ENCODE measurements at regions not wholly inside any gene's neighbourhood (a gene's known extent, or its start where the extent isn't known, plus 50 kb on each side); places are given as distances from the start of the nearest gene placed in this dataset.

DNA sequence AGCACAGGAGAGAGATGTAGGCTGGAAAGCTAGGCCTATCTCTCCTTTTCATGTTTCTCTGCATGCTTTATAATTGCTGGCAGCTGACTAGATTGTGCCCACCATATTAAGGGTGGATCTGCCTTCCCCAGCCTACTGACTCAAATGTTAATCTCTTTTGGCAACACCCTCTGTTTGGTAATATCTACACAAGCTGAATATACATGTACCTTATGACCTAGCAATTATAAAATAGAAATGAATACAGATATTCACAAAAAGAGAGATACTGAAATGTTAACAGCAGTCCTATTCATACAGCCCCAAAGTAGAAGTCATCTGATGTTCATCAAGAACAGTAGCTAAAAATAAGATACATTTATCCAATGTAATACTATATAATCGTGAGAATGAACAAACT is 429.6 kb downstream of the EPM2A start:
- DNase-seq (ENCODE audit: low spot score) (no peak), ATAC-seq (no peak)
- Histone ChIP-seq H3K79me2 (replicated peaks; ENCODE audit: insufficient read depth) (no peaks in the 10 kb centered on the region), H3K27ac (ENCODE audit: low read depth) (no peak overlapping the region), H3K4me1 (ENCODE audit: insufficient read depth) (no peaks in the 10 kb centered on the region), H4K20me1 (replicated peaks; ENCODE audit: insufficient read depth) (no peaks in the 10 kb centered on the region), H3K4me2 (no peak overlapping the region), H3K4me3 (no peak overlapping the region), H3K36me3 (ENCODE audit: insufficient read depth) (no peaks in the 10 kb centered on the region; the same call in 1 of the 2 replicates), H3K9me2 (ENCODE audit: insufficient read depth) (no peaks in the 10 kb centered on the region), H3F3A (replicated peaks; ENCODE audit: low read depth) (no peaks in the 10 kb centered on the region), H3K27me3 (ENCODE audit: insufficient read depth) (no peaks in the 10 kb centered on the region), H2AFZ (no peak overlapping the region)
- Mint-ChIP-seq H3K4me1 (no peaks in the 10 kb centered on the region), H3K4me3 (no peak overlapping the region), H3K27ac (no peak overlapping the region), H3K27me3 (ENCODE audit: insufficient read depth, low read depth, poor library complexity) (no peaks in the 10 kb centered on the region), H3K9me3 (no peaks in the 10 kb centered on the region), H3K36me3 (ENCODE audit: low read depth) (no peaks in the 10 kb centered on the region)
- TF ChIP-seq CREB1 (CRISPR knock-in tag; IDR thresholded peaks at IDR 0.05; ENCODE audit: low read depth) = no peak
- no peak for TF ChIP-seq ZNF114 (CRISPR knock-in tag; IDR thresholded peaks at IDR 0.05)
- no peak for TF ChIP-seq STAT1 (IDR thresholded peaks at IDR 0.05; ENCODE audit: unreplicated experiment)
- TF ChIP-seq EZH2phosphoT487 (IDR thresholded peaks at IDR 0.05; ENCODE audit: unreplicated experiment) = no peak
- TF ChIP-seq REST (IDR thresholded peaks at IDR 0.05; ENCODE audit: unreplicated experiment) = no peak
- TF ChIP-seq JUNB (IDR thresholded peaks at IDR 0.05; ENCODE audit: unreplicated experiment) = no peak
- no peak for TF ChIP-seq ZNF331 (CRISPR knock-in tag; IDR thresholded peaks at IDR 0.05; ENCODE audit: low read depth)
- no peak for TF ChIP-seq ETS1 (IDR thresholded peaks at IDR 0.05)
- no peak for TF ChIP-seq NANOG (IDR thresholded peaks at IDR 0.05; ENCODE audit: borderline replicate concordance)
- TF ChIP-seq EZH2 (IDR thresholded peaks at IDR 0.05; ENCODE audit: low read depth, unreplicated experiment) = no peak
- TF ChIP-seq, protein P1, sequence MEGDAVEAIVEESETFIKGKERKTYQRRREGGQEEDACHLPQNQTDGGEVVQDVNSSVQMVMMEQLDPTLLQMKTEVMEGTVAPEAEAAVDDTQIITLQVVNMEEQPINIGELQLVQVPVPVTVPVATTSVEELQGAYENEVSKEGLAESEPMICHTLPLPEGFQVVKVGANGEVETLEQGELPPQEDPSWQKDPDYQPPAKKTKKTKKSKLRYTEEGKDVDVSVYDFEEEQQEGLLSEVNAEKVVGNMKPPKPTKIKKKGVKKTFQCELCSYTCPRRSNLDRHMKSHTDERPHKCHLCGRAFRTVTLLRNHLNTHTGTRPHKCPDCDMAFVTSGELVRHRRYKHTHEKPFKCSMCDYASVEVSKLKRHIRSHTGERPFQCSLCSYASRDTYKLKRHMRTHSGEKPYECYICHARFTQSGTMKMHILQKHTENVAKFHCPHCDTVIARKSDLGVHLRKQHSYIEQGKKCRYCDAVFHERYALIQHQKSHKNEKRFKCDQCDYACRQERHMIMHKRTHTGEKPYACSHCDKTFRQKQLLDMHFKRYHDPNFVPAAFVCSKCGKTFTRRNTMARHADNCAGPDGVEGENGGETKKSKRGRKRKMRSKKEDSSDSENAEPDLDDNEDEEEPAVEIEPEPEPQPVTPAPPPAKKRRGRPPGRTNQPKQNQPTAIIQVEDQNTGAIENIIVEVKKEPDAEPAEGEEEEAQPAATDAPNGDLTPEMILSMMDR (conservative IDR thresholded peaks at IDR 0.05; ENCODE audit: low read depth in 2 of 2) = no peak
- TF ChIP-seq, protein P2, sequence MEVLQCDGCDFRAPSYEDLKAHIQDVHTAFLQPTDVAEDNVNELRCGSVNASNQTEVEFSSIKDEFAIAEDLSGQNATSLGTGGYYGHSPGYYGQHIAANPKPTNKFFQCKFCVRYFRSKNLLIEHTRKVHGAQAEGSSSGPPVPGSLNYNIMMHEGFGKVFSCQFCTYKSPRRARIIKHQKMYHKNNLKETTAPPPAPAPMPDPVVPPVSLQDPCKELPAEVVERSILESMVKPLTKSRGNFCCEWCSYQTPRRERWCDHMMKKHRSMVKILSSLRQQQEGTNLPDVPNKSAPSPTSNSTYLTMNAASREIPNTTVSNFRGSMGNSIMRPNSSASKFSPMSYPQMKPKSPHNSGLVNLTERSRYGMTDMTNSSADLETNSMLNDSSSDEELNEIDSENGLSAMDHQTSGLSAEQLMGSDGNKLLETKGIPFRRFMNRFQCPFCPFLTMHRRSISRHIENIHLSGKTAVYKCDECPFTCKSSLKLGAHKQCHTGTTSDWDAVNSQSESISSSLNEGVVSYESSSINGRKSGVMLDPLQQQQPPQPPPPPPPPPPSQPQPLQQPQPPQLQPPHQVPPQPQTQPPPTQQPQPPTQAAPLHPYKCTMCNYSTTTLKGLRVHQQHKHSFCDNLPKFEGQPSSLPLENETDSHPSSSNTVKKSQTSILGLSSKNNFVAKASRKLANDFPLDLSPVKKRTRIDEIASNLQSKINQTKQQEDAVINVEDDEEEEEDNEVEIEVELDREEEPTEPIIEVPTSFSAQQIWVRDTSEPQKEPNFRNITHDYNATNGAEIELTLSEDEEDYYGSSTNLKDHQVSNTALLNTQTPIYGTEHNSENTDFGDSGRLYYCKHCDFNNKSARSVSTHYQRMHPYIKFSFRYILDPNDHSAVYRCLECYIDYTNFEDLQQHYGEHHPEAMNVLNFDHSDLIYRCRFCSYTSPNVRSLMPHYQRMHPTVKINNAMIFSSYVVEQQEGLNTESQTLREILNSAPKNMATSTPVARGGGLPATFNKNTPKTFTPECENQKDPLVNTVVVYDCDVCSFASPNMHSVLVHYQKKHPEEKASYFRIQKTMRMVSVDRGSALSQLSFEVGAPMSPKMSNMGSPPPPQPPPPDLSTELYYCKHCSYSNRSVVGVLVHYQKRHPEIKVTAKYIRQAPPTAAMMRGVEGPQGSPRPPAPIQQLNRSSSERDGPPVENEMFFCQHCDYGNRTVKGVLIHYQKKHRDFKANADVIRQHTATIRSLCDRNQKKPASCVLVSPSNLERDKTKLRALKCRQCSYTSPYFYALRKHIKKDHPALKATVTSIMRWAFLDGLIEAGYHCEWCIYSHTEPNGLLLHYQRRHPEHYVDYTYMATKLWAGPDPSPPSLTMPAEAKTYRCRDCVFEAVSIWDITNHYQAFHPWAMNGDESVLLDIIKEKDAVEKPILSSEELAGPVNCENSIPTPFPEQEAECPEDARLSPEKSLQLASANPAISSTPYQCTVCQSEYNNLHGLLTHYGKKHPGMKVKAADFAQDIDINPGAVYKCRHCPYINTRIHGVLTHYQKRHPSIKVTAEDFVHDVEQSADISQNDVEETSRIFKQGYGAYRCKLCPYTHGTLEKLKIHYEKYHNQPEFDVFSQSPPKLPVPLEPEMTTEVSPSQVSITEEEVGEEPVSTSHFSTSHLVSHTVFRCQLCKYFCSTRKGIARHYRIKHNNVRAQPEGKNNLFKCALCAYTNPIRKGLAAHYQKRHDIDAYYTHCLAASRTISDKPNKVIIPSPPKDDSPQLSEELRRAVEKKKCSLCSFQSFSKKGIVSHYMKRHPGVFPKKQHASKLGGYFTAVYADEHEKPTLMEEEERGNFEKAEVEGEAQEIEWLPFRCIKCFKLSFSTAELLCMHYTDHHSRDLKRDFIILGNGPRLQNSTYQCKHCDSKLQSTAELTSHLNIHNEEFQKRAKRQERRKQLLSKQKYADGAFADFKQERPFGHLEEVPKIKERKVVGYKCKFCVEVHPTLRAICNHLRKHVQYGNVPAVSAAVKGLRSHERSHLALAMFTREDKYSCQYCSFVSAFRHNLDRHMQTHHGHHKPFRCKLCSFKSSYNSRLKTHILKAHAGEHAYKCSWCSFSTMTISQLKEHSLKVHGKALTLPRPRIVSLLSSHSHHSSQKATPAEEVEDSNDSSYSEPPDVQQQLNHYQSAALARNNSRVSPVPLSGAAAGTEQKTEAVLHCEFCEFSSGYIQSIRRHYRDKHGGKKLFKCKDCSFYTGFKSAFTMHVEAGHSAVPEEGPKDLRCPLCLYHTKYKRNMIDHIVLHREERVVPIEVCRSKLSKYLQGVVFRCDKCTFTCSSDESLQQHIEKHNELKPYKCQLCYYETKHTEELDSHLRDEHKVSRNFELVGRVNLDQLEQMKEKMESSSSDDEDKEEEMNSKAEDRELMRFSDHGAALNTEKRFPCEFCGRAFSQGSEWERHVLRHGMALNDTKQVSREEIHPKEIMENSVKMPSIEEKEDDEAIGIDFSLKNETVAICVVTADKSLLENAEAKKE (CRISPR knock-in tag; IDR thresholded peaks at IDR 0.05) = no peak
- no peak for TF ChIP-seq POLR2AphosphoS5 (IDR thresholded peaks at IDR 0.05; ENCODE audit: low read depth)

Data from GM23338 (cell line).